ENCODE measurements at regions not wholly inside any gene's neighbourhood (a gene's known extent, or its start where the extent isn't known, plus 50 kb on each side); places are given as distances from the start of the nearest gene placed in this dataset.
"Not testable (repeated sequence)": the region's sequence is repeated elsewhere in the genome, so short reads cannot be mapped to it uniquely, and the experiment has no call there.

GRCh38 chr14:34172550-34173368, 221.9 kb upstream of the EGLN3 start:
- no peak for DNase-seq (ENCODE audit: low spot score)

DNA sequence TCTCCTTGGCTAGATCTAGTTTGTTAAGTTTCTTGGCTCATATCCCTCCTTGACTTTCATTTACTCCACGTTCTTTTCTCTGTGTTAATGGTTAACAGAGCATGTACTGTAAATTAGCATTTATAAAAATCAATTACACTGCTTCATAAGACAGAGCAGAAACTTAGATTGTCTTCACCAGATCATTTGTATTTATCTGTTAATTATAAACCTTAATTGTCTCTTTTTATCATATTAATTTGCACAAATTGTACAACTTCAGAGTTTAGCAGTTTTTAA, 221.2 kb upstream of the EGLN3 start:
- no peak for DNase-seq (ENCODE audit: low spot score)

DNA sequence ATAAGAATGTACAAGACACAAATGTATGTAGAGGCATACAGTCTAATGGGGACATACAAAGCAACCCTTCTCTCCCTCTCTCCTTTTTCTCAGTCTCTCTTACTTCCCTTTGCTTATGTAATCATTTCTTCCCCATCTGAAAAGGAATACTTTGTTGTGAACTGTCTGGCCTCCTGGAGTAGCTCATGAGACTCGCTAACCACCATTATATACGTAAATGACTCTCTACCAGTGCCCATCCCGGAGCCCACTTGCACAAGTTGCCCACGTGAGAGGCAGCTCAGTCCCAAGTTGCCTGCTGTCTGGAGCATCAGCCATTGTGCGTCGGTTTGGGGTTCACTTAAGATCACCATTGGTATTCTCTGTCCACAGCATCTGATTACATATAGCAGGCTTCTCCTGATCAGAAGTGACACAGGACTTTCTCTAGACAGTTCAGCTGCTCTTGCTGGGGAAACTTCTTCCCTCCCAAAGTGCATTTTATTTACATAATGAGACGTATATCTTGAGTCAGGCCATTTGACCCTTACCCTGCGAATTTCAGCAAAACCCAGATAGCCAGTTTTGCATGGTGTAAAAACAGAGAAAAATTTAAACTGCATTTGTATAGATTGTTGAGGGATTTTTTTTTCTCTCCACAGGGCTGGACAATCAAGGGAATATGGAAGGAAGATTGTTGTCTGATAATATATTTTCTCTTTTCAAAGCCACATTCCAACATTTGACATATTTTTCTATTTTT, 220.7 kb upstream of the EGLN3 start:
- no peak for DNase-seq (ENCODE audit: low spot score)

DNA sequence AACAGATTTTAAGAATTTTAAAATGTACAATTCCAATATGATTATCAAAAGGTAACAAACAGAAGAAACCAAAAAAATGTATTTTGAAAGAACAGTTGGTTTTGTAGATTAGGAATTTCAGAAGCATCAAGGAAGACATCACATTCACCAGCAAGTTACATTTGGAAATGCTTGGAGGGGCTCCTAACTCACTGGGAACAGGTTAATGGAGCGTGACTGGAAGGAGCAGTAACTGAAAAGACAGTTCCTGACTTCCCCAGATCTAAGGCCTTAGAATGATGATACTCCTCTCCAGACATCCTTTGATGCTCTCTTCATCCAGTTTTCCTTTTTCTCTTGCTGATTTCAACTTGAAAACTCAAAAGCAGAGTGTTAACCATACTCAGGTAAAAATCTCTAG, 220.0 kb upstream of the EGLN3 start:
- no peak for DNase-seq (ENCODE audit: low spot score)

DNA sequence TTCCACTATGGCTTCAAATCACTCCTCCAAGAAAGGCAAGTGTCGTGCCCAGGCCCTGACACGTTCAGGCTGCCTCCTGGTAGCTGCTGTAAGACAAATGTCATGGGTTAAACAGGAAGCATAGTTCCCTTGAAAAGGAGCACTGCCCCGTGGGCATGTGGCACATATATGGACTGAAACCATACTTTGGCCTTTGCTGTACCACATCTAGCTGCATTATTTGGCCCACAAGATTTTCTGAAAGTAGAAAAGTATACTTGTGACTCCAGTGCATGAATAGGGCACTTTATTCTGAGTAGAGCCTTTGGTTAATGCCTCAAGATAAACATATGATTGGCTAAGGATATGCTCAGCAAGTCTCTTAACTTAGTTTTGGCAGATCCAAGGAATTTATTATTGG, 218.7 kb upstream of the EGLN3 start:
- DNase-seq (ENCODE audit: low spot score) = no peak

DNA sequence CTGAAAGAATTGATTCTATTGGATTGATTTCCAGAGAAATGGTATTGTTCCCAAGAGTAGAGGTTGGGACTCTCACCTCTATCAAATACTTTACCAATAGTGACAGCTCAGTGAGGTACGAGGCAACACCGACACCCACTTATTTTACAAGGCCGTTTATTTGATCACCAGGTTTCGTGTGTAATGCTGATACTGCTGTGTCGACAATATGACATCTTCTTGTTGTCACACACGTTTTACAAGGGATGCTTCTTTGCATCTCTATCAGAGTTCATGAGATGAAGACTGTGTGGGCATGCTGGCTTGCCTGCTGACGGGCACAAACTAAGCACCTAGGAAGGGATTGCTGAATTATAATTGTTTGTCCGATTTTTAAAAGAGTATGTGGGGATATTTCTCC, 217.8 kb upstream of the EGLN3 start:
- no peak for DNase-seq (ENCODE audit: low spot score)

- DNase-seq (ENCODE audit: low spot score) = no peak
Observed at GRCh38 chr14:34165847-34166350, 215.0 kb upstream of the EGLN3 start.

DNA sequence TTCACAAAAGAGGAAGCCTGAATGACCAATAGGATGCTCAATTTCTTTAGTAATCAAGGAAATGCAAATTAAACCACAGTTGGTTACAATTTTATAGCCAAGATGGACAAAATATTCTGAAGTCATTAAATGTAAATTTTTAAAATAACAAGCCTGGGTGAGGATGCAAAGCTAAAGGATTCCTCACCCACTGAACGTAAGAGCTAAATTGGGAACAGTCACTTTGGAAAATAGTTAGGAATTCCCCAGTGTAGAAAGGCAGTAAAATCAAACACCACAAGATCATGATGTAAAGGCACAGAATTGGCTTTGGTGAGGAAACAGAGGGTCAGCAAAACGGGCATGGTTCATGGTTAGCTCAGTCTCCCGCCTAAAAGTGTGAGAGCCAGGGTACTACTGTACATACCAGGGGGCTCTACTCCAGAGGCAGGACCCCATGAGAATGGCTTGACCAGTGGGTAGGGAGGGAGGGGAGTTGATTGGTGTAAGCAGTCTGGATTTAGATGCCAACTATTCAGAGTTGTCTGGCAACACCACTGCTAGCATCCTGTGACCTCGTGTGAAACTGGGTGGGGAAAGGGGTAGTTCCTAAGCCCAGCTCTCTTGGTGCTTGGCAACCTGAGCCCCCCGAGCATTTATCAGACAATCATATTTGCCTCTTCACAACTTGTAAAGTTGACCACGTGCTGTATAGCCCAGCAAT, 213.4 kb upstream of the EGLN3 start:
- no peak for DNase-seq (ENCODE audit: low spot score)

DNA sequence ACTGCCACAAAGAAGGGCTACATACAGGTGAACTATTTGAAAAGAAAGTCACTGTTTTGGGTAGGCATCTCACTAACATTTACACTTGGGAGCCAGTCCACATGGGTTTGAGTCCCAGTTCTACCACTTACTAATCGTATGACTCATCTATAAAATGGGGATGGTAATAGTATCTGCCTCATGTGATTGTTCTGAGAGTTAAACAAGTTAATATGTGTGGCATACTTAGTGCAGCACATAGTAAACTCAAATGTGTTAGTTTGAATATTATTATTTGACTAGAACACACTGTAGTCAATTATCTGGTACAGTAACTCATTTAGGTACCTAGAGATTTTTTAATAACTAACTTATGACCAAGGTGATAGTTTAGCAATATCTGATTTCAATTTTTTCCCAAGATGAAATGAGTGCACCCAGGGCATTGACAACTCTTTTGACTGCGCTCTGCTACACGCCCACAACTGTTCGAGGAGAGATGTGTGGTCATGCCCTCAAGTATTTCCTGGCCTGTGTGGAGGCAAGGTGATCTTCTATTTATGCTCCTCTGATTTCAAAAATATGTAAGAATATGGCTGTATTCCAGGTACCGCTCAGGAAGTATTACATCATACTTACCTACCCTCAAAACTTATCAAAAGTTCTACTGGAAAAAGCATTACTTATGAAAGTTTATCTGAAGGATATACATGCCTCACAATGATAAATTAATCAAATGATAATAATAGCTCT, 210.6 kb upstream of the EGLN3 start:
- no peak for DNase-seq (ENCODE audit: low spot score)

DNA sequence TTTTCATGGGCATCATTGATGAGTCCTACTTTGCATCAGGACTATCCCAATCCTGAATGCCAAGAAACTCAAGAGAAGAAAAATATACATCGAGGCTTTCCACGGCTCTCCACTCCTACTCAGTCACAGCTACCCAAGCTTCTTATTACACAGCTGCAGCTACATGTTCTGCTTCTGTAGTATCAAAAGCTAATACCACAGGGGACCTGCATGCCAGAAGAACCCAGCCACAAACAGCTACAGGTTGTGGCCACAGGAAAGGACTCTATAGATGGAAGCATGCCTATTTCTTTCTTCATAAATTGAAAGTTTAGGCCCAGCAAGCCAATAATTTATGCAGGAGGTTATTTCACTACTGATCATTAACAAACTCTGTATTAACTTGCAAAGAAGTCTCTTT, 209.7 kb upstream of the EGLN3 start:
- DNase-seq (ENCODE audit: low spot score) = no peak

DNA sequence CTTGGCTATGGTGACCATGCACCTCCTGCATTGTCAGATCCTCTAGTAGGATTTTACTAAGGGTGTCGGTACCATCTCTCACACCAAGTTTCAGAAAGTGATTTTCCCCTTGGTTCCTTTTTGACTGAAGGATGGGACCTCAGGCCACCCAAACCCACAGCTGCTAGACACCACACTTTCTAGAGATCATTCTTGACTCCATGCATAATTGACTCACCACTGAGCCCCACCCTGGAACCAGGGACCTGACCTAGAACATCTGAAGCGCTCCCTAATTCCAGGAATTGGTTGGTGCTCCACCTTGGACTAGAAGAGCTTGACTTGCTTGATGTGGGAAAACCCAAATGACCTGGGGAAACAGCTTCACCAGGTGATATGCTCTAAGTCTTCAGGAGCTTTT, 206.8 kb upstream of the EGLN3 start:
- DNase-seq (ENCODE audit: low spot score) = no peak

- DNase-seq (ENCODE audit: low spot score) = no peak
Observed at GRCh38 chr14:34147461-34147860, 196.6 kb upstream of the EGLN3 start.

DNA sequence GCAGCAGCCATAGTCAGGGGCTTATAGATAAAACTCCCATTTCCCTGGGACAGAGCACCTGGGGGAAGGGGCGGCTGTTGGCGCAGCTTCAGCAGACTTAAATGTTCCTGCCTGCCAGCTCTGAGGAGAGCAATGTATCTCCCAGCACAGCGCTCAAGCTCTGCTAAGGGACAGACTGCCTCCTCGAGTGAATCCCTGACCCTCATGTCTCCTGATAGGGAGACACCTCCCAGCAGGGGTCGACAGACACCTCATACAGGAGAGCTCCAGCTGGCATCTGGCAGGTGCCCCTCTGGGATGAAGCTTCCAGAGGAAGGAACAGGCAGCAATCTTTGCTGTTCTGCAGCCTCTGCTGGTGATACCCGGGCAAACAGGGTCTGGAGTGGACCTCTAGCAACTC, 189.3 kb upstream of the EGLN3 start:
- DNase-seq (ENCODE audit: low spot score) = not testable (repeated sequence)

- DNase-seq (ENCODE audit: low spot score) = not testable (repeated sequence)
Observed at GRCh38 chr14:34139160-34140121, 188.6 kb upstream of the EGLN3 start.

- DNase-seq (ENCODE audit: low spot score) = no peak
Observed at GRCh38 chr14:34138175-34138574, 187.3 kb upstream of the EGLN3 start.

- DNase-seq (ENCODE audit: low spot score) = no peak
Observed at GRCh38 chr14:34137001-34137745, 186.3 kb upstream of the EGLN3 start.

DNA sequence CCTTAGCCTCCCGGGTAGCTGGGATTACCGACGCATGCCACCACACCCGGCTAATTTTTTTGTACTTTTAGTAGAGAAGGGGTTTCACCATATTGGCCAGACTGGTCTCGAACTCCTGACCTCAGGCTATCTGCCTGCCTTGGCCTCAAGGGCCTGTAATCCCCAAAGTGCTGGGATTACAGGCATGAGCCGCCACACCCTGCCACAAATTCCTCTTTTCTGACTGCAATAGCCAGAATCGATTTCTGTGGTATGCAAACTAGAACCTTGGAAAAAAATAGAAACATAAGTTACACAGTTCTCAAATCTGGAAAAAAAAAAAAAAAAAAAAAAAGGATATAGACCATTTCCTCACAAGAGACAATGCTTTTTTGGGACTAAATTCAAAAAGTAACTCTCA, 184.6 kb upstream of the EGLN3 start:
- DNase-seq (ENCODE audit: low spot score) = no peak

- no peak for DNase-seq (ENCODE audit: low spot score)
Observed at GRCh38 chr14:34134484-34134883, 183.6 kb upstream of the EGLN3 start.

DNA sequence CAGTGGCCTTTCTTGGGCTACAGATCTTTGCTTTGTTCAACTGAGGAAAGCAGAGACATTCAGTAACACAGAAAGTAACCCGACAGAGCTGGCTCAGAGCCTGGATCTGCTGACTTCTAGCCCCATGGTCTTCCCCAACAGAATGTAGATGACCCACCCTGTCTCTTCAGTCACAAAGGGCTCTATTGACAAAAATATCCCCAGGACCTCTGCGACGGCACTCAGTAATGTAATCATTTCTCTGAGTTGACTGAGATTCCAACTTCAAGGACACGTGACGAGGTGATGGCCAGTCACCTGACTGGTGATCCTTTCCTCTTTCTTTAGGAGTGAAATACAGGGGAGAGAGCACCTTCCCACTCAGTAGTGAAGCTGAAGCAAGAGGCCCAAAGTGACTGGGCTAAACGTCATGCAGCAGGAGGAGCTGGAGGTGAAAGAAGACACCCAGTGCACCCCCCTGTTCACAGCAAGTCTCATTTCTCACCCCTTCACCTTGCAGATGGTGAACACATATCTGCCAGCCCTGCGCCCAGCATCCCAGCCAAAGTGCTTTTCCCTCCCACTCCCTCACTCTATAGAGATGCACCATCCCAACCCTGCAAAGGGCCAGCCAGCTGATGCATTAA, 179.2 kb upstream of the EGLN3 start:
- DNase-seq (ENCODE audit: low spot score) = no peak

DNA sequence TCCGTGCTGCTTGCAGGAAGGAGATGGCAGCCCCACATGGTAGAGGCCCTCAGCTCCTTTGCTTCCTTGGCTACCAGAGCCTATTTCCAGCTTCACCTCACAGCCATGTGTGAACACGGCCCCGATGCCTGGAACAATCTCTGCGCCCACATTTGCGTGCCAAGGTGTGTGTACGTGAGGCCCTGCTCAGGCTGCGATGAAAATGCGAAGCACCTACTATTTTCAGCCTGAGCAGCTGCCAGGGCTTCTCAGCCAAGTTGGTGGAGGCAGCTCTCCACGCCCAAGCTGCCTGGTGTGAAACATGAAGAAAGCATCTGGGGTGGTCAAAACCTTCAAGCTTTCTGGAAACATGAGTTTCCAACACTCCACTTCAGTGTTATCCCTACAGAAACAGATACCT, 177.8 kb upstream of the EGLN3 start:
- DNase-seq (ENCODE audit: low spot score) = no peak

All from CD4-positive, alpha-beta T cell treated with Interleukin-15 for 4 hours (primary cell).